Nephron (organoid): ENCODE measurements at regions not wholly inside any gene's neighbourhood (a gene's known extent, or its start where the extent isn't known, plus 50 kb on each side); places are given as distances from the start of the nearest gene placed in this dataset.
A peak's percentile ranks its signal among the peaks of the same experiment; 100 is the strongest.
"Not testable (repeated sequence)": the region's sequence is repeated elsewhere in the genome, so short reads cannot be mapped to it uniquely, and the experiment has no call there.

Experiments used
- H3K27ac Mint-ChIP-seq, 3 experiments: 2 replicates each; pipeline ENCODE4 v1.8.0; 2020; ENCODE audit warnings: mixed read lengths in 3 of 3, mild to moderate bottlenecking in 2 of 3, moderate library complexity in 1 of 3
- H3K27me3 Mint-ChIP-seq: 2 replicates; pipeline ENCODE4 v1.8.0; 2021; ENCODE audit warnings: low read depth, mild to moderate bottlenecking, moderate library complexity, mixed read lengths
- H3K36me3 Mint-ChIP-seq: 2 replicates; pipeline ENCODE4 v1.8.0; 2020; ENCODE audit warnings: low read depth, mixed read lengths
- H3K4me1 Mint-ChIP-seq: 2 replicates; pipeline ENCODE4 v1.8.0; 2020; ENCODE audit warnings: mixed read lengths
- H3K4me3 Mint-ChIP-seq, 3 experiments: 2 replicates each; pipeline ENCODE4 v1.8.0; 2020; ENCODE audit warnings: mild to moderate bottlenecking in 3 of 3, mixed read lengths in 3 of 3, moderate library complexity in 2 of 3
- H3K9me3 Mint-ChIP-seq: 2 replicates; pipeline ENCODE4 v1.8.0; 2020; ENCODE audit warnings: mixed read lengths
- CTCF ChIP-seq, 3 experiments: fragments of 200-600 bp; sonication (generic); IDR thresholded peaks; one replicate each; pipeline ENCODE4 v1.5.0; 2021; ENCODE audit warnings: antibody characterized with exemption in 3 of 3; ENCODE audit not compliant: unreplicated experiment in 3 of 3

- TF ChIP-seq CTCF (IDR thresholded peaks at IDR 0.05; ENCODE audit: unreplicated experiment in 3 of 3), result no peak
- Mint-ChIP-seq H3K4me1 (no peaks in the 10 kb centered on the region), H3K27me3 (peaks cover 5% of the 10 kb centered on the region), H3K4me3 (no peak overlapping the region), H3K9me3 (peaks cover 40% of the 10 kb centered on the region), H3K36me3 (peaks cover 8% of the 10 kb centered on the region), H3K27ac (peak overlapping the region in 1 of 3 experiments; percentile 77)
Measured at GRCh38 chr6:106866875-106867658, 107.5 kb downstream of the CD24 start.

- peaks cover 5% of the 10 kb centered on the region for H3K27me3 Mint-ChIP-seq
- H3K4me1 Mint-ChIP-seq, result no peaks in the 10 kb centered on the region
- peaks cover 49% of the 10 kb centered on the region for H3K9me3 Mint-ChIP-seq
- TF ChIP-seq CTCF (IDR thresholded peaks at IDR 0.05; ENCODE audit: unreplicated experiment in 3 of 3), result no peak
- no peak overlapping the region for H3K4me3 Mint-ChIP-seq
- no peak overlapping the region for H3K27ac Mint-ChIP-seq
- H3K36me3 Mint-ChIP-seq, result no peaks in the 10 kb centered on the region
Measured at GRCh38 chr6:106862858-106863257, 111.7 kb downstream of the CD24 start.

DNA sequence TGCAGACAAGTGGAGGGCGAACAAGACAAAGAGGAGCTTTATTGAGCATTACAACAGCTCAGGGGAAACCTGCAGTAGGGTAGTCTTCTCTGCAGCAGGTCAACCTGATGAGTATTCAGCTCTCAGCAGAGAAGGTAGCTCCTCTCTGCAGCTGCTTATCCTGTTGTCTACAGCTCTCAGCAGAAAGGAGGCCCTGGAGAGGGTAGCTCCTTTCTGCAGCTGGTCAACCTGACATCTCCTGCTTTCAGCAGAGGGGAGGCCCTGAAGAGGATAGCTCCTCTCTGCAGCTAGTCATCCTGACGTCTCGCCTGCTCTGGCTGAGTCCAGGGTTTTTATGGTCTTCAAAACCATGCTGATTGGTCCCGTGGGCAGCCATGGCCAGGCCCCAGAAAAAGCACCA is 113.6 kb downstream of the CD24 start:
- H3K36me3 Mint-ChIP-seq, result no peaks in the 10 kb centered on the region
- TF ChIP-seq CTCF (IDR thresholded peaks at IDR 0.05; ENCODE audit: unreplicated experiment in 3 of 3), result no peak
- H3K27ac Mint-ChIP-seq, result no peak overlapping the region
- H3K27me3 Mint-ChIP-seq, result no peaks in the 10 kb centered on the region
- no peak overlapping the region for H3K4me3 Mint-ChIP-seq
- H3K9me3 Mint-ChIP-seq, result peaks cover 41% of the 10 kb centered on the region
- no peaks in the 10 kb centered on the region for H3K4me1 Mint-ChIP-seq

DNA sequence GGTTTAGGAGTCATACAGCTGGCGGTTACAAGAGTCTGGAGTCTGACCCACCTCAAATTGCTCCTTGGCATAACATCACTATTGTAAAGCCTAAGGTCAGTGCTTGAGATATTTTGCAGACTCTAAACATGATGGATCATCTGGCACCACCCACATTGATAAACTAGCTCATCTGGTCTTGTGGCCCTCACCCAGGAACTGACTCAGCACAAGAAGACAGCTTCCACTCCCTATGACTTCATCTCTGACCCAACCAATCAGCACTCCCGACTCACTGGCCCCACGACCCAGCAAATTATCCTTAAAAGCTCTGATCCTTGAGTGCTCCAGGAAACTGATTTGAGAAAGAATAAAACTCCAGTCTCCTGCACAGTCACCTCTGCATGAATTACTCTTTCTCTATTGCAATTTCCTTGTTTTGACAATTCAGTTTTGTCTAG is 115.9 kb downstream of the CD24 start:
- Mint-ChIP-seq H3K27me3 (no peaks in the 10 kb centered on the region), H3K4me3 (no peak overlapping the region), H3K9me3 (peaks cover 33% of the 10 kb centered on the region), H3K36me3 (no peaks in the 10 kb centered on the region), H3K4me1 (no peaks in the 10 kb centered on the region), H3K27ac (peak overlapping the region in 1 of 3 experiments; percentile 17)
- no peak for TF ChIP-seq CTCF (IDR thresholded peaks at IDR 0.05; ENCODE audit: unreplicated experiment in 3 of 3)

DNA sequence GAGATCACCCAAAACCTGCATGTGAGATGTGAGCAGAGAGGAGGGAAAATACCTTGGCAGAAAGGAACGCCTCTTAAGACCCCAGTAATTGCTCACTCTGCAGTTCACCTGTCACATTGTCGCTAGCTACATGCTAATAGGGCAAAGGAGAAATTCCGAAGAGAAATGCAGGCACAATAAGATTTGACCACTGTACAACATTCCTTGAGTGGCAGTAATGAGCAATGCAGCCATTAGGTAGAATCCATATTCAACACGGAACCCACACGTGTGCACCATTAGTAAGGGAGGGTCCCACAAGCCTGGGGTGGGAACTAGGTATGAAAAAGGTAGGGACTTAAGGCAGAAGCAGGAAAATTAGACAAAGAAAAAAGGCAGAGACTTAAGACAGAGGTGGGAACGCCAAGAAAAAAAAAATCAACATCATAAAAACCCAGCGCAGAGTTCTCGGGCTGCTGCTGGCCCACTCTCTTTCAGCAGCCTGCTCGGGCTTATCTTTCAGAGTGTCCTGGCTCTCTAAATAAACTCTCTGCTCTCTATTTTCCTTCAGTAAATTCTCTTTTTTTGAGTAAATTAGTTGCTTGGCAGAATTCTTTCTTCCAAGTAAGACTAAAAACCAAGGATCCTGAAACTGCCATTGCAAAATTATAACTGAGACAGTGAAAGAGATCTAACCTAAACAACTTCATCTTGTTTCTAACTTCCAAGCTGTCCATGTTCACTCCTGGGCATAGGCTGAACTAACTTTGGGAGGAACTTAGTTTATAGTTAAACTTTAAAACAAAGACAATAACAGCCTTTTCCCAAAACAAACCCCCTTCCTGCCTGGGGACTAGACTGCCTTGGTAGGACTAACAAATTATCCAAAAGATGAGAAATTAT is 116.5 kb downstream of the CD24 start:
- H3K4me3 Mint-ChIP-seq, result no peak overlapping the region
- no peaks in the 10 kb centered on the region for H3K4me1 Mint-ChIP-seq
- H3K9me3 Mint-ChIP-seq, result peaks cover 31% of the 10 kb centered on the region
- TF ChIP-seq CTCF (IDR thresholded peaks at IDR 0.05; ENCODE audit: unreplicated experiment in 3 of 3), result no peak
- H3K27ac Mint-ChIP-seq, result peak overlapping the region in 2 of 3 experiments; percentile 17 to 56
- no peaks in the 10 kb centered on the region for H3K36me3 Mint-ChIP-seq
- no peaks in the 10 kb centered on the region for H3K27me3 Mint-ChIP-seq

- peaks cover 29% of the 10 kb centered on the region for H3K9me3 Mint-ChIP-seq
- H3K4me1 Mint-ChIP-seq, H3K36me3 Mint-ChIP-seq, H3K4me3 Mint-ChIP-seq, H3K27me3 Mint-ChIP-seq, H3K27ac Mint-ChIP-seq: not testable (repeated sequence)
Measured at GRCh38 chr6:106857310-106857709, 117.2 kb downstream of the CD24 start.
